ENCODE measurements at regions not wholly inside any gene's neighbourhood (a gene's known extent, or its start where the extent isn't known, plus 50 kb on each side); places are given as distances from the start of the nearest gene placed in this dataset.

- peaks cover 2% of the 10 kb centered on the region for H3K9me3 Mint-ChIP-seq (ENCODE audit: unreplicated experiment)
- DNase-seq (ENCODE audit: low read depth), result no peak
- Histone ChIP-seq H3K36me3 (ENCODE audit: insufficient read depth, low read length) (no peaks in the 10 kb centered on the region), H3K4me2 (ENCODE audit: low read length) (no peak overlapping the region), H3K4me1 (ENCODE audit: insufficient read depth, low read length) (no peaks in the 10 kb centered on the region), H3K9ac (ENCODE audit: low read length) (no peak overlapping the region), H3K79me2 (ENCODE audit: insufficient read depth, low read length) (no peaks in the 10 kb centered on the region), H4K20me1 (ENCODE audit: insufficient read depth, low read length) (no peaks in the 10 kb centered on the region), H3K27me3 (ENCODE audit: insufficient read depth, low read length) (no peaks in the 10 kb centered on the region), H3K4me3 (ENCODE audit: insufficient read depth, low read depth, low read length) (no peak overlapping the region), H3K9me3 (ENCODE audit: insufficient read depth, low read depth, low read length) (no peaks in the 10 kb centered on the region), H2AFZ (ENCODE audit: low read depth, low read length) (no peak overlapping the region), H3K27ac (ENCODE audit: low read depth, low read length) (no peak overlapping the region)
- no peaks in the 10 kb centered on the region for H3K36me3 Mint-ChIP-seq (ENCODE audit: low read depth, unreplicated experiment)
- TF ChIP-seq CTCF (IDR thresholded peaks at IDR 0.05; ENCODE audit: insufficient read depth, low read depth, low read length), result no peak
- TF ChIP-seq EZH2 (IDR thresholded peaks at IDR 0.05; ENCODE audit: insufficient read depth, low read length), result no peak
- no peak overlapping the region for H3K27ac Mint-ChIP-seq (ENCODE audit: unreplicated experiment)
- no peak for FAIRE-seq
- H3K4me1 Mint-ChIP-seq (ENCODE audit: low read depth, unreplicated experiment), result no peaks in the 10 kb centered on the region
- no peak overlapping the region for H3K4me3 Mint-ChIP-seq (ENCODE audit: unreplicated experiment)
- no peaks in the 10 kb centered on the region for H3K27me3 Mint-ChIP-seq (ENCODE audit: low read depth, unreplicated experiment)
Observed at GRCh38 chr11:23851216-23851615, 645.6 kb upstream of the LUZP2 start.

- Histone ChIP-seq H3K9me3 (ENCODE audit: insufficient read depth, low read depth, low read length) (no peaks in the 10 kb centered on the region), H3K4me2 (ENCODE audit: low read length) (no peak overlapping the region), H3K79me2 (ENCODE audit: insufficient read depth, low read length) (no peaks in the 10 kb centered on the region), H3K4me3 (ENCODE audit: insufficient read depth, low read depth, low read length) (no peak overlapping the region), H3K27ac (ENCODE audit: low read depth, low read length) (no peak overlapping the region), H2AFZ (ENCODE audit: low read depth, low read length) (no peak overlapping the region), H4K20me1 (ENCODE audit: insufficient read depth, low read length) (no peaks in the 10 kb centered on the region), H3K9ac (ENCODE audit: low read length) (no peak overlapping the region), H3K36me3 (ENCODE audit: insufficient read depth, low read length) (no peaks in the 10 kb centered on the region), H3K4me1 (ENCODE audit: insufficient read depth, low read length) (no peaks in the 10 kb centered on the region), H3K27me3 (ENCODE audit: insufficient read depth, low read length) (no peaks in the 10 kb centered on the region)
- Mint-ChIP-seq H3K4me1 (ENCODE audit: low read depth, unreplicated experiment) (peaks cover 2% of the 10 kb centered on the region), H3K9me3 (ENCODE audit: unreplicated experiment) (peaks cover 2% of the 10 kb centered on the region), H3K27me3 (ENCODE audit: low read depth, unreplicated experiment) (no peaks in the 10 kb centered on the region), H3K27ac (ENCODE audit: unreplicated experiment) (no peak overlapping the region), H3K4me3 (ENCODE audit: unreplicated experiment) (no peak overlapping the region), H3K36me3 (ENCODE audit: low read depth, unreplicated experiment) (no peaks in the 10 kb centered on the region)
- peak; percentile 23 for FAIRE-seq
- DNase-seq (ENCODE audit: low read depth), result no peak
- TF ChIP-seq CTCF (IDR thresholded peaks at IDR 0.05; ENCODE audit: insufficient read depth, low read depth, low read length) (no peak), EZH2 (IDR thresholded peaks at IDR 0.05; ENCODE audit: insufficient read depth, low read length) (no peak)
Observed at GRCh38 chr11:23856654-23857053, 640.2 kb upstream of the LUZP2 start.

GRCh38 chr11:23859087-23859486 is 637.8 kb upstream of the LUZP2 start:
- Histone ChIP-seq H3K4me3 (ENCODE audit: insufficient read depth, low read depth, low read length) (no peak overlapping the region), H3K36me3 (ENCODE audit: insufficient read depth, low read length) (no peaks in the 10 kb centered on the region), H3K4me2 (ENCODE audit: low read length) (no peak overlapping the region), H3K9me3 (ENCODE audit: insufficient read depth, low read depth, low read length) (no peaks in the 10 kb centered on the region), H3K4me1 (ENCODE audit: insufficient read depth, low read length) (no peaks in the 10 kb centered on the region), H3K9ac (ENCODE audit: low read length) (no peak overlapping the region), H4K20me1 (ENCODE audit: insufficient read depth, low read length) (no peaks in the 10 kb centered on the region), H2AFZ (ENCODE audit: low read depth, low read length) (no peak overlapping the region), H3K79me2 (ENCODE audit: insufficient read depth, low read length) (no peaks in the 10 kb centered on the region), H3K27ac (ENCODE audit: low read depth, low read length) (no peak overlapping the region), H3K27me3 (ENCODE audit: insufficient read depth, low read length) (no peaks in the 10 kb centered on the region)
- Mint-ChIP-seq H3K4me1 (ENCODE audit: low read depth, unreplicated experiment) (peaks cover 2% of the 10 kb centered on the region), H3K9me3 (ENCODE audit: unreplicated experiment) (peaks cover 2% of the 10 kb centered on the region), H3K36me3 (ENCODE audit: low read depth, unreplicated experiment) (no peaks in the 10 kb centered on the region), H3K27me3 (ENCODE audit: low read depth, unreplicated experiment) (no peaks in the 10 kb centered on the region), H3K27ac (ENCODE audit: unreplicated experiment) (no peak overlapping the region), H3K4me3 (ENCODE audit: unreplicated experiment) (no peak overlapping the region)
- TF ChIP-seq EZH2 (IDR thresholded peaks at IDR 0.05; ENCODE audit: insufficient read depth, low read length) (no peak), CTCF (IDR thresholded peaks at IDR 0.05; ENCODE audit: insufficient read depth, low read depth, low read length) (no peak)
- no peak for DNase-seq (ENCODE audit: low read depth)
- no peak for FAIRE-seq
